ENCODE measurements at regions not wholly inside any gene's neighbourhood (a gene's known extent, or its start where the extent isn't known, plus 50 kb on each side); places are given as distances from the start of the nearest gene placed in this dataset.

DNA sequence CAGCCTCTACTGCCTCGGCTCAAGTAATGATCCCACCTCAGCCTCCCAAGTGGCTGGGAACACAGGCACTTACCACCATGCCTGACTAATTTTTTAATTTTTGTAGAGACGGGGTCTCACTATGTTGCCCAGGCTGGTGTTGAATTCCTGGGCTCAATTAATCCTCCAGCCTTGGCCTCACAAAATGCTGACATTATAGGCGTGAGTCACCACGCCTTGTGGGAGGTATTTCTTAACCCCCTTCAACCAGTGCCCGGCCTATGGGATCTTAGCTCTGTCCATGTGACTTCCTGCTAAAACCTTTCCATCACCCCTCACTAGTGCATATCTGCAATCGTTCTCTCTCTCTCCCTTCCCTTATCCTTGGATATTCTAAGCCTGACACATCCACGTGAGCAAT is 86.4 kb downstream of the FOXD2 start:
- H3K27ac ChIP-seq (ENCODE audit: insufficient read length, low read depth, low read length): no peak overlapping the region
- no CpG with 5 or more reads among the region's 7 CpGs for WGBS (ENCODE audit: extremely low coverage, insufficient read length, low lambda C conversion rate)
- H2AFZ ChIP-seq (ENCODE audit: low read length): no peak overlapping the region
- no peak overlapping the region for H3T11ph ChIP-seq (ENCODE audit: low read length)
- H4K91ac ChIP-seq (ENCODE audit: insufficient read length, low read depth, low read length): no peak overlapping the region
- DNase-seq: no peak
- no peak overlapping the region for H3K4me2 ChIP-seq (ENCODE audit: insufficient read depth, insufficient read length, low read length)
- no peaks in the 10 kb centered on the region for H3K9me3 ChIP-seq (ENCODE audit: control insufficient read depth, low read depth, low read length)
- H3K23ac ChIP-seq (ENCODE audit: insufficient read length, low read depth, low read length): no peak overlapping the region
- Mint-ChIP-seq H3K4me3 (no peak overlapping the region), H3K27me3 (ENCODE audit: low read depth) (peaks cover 63% of the 10 kb centered on the region), H3K4me1 (peaks cover 16 to 27% of the 10 kb centered on the region in 2 experiments), H3K27ac (no peak overlapping the region), H3K36me3 (ENCODE audit: insufficient read depth in 1 of 3, low read depth in 3 of 3) (no peaks in the 10 kb centered on the region), H3K9me3 (peaks cover 9% of the 10 kb centered on the region in 2 experiments; a peak in 4 of 5 replicates)
- H3K23me2 ChIP-seq (ENCODE audit: insufficient read length, low read depth, low read length, poor library complexity, severe bottlenecking): no peaks in the 10 kb centered on the region
- no peak overlapping the region for H3K9ac ChIP-seq (ENCODE audit: extremely low read depth, insufficient read length, low read length)
- no peak overlapping the region for H2AK5ac ChIP-seq (ENCODE audit: insufficient read length, low read length)
- H2BK120ac ChIP-seq (ENCODE audit: low read depth, low read length, poor library complexity, severe bottlenecking): no peak overlapping the region
- H3K4ac ChIP-seq (ENCODE audit: low read depth, low read length): no peak overlapping the region
- no peaks in the 10 kb centered on the region for H3K79me2 ChIP-seq (ENCODE audit: insufficient read depth, low read length)
- no peak overlapping the region for H3K56ac ChIP-seq (ENCODE audit: insufficient read length, low read depth, low read length)
- H2BK20ac ChIP-seq (ENCODE audit: low read depth, low read length, poor library complexity, severe bottlenecking): no peak overlapping the region
- no peak overlapping the region for H2BK5ac ChIP-seq (ENCODE audit: insufficient read length, low read length)
- no peak overlapping the region for H4K8ac ChIP-seq (replicated peaks; ENCODE audit: insufficient read length, low read depth, low read length)
- H3K79me1 ChIP-seq (ENCODE audit: insufficient read depth, low read depth, low read length, poor library complexity, severe bottlenecking): no peaks in the 10 kb centered on the region
- TF ChIP-seq, protein P1, sequence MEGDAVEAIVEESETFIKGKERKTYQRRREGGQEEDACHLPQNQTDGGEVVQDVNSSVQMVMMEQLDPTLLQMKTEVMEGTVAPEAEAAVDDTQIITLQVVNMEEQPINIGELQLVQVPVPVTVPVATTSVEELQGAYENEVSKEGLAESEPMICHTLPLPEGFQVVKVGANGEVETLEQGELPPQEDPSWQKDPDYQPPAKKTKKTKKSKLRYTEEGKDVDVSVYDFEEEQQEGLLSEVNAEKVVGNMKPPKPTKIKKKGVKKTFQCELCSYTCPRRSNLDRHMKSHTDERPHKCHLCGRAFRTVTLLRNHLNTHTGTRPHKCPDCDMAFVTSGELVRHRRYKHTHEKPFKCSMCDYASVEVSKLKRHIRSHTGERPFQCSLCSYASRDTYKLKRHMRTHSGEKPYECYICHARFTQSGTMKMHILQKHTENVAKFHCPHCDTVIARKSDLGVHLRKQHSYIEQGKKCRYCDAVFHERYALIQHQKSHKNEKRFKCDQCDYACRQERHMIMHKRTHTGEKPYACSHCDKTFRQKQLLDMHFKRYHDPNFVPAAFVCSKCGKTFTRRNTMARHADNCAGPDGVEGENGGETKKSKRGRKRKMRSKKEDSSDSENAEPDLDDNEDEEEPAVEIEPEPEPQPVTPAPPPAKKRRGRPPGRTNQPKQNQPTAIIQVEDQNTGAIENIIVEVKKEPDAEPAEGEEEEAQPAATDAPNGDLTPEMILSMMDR (conservative IDR thresholded peaks at IDR 0.05): no peak
- no peak overlapping the region for H2BK12ac ChIP-seq (ENCODE audit: insufficient read length, low read depth, low read length)
- peaks cover 12% of the 10 kb centered on the region; the same call in 1 of the 2 replicates for H3K4me1 ChIP-seq (ENCODE audit: insufficient read depth, low read length)
- no peak overlapping the region for H4K5ac ChIP-seq (ENCODE audit: insufficient read length, low read depth, low read length)
- no peaks in the 10 kb centered on the region; the same call in 1 of the 2 replicates for H3K27me3 ChIP-seq (ENCODE audit: insufficient read depth, low read length)
- H3K14ac ChIP-seq (ENCODE audit: insufficient read depth, low read length): no peak overlapping the region
- H4K20me1 ChIP-seq (ENCODE audit: control insufficient read depth, insufficient read depth, insufficient read length): no peaks in the 10 kb centered on the region
- H2BK15ac ChIP-seq (ENCODE audit: low read depth, low read length): no peak overlapping the region
- no peak overlapping the region for H3K18ac ChIP-seq (ENCODE audit: insufficient read length, low read depth, low read length)

Data from H9 (cell line).